DMS53 treated with DMSO at 0.1 percent for 48 hours (cell line): ENCODE measurements at regions not wholly inside any gene's neighbourhood (a gene's known extent, or its start where the extent isn't known, plus 50 kb on each side); places are given as distances from the start of the nearest gene placed in this dataset.
A peak's percentile ranks its signal among the peaks of the same experiment; 100 is the strongest.
"Not testable (repeated sequence)": the region's sequence is repeated elsewhere in the genome, so short reads cannot be mapped to it uniquely, and the experiment has no call there.

Experiments
- DNase-seq: peaks from one replicate; lab custom pipeline; 2025; ENCODE audit not compliant: unreplicated experiment; lab: John Stamatoyannopoulos, UW

DNA sequence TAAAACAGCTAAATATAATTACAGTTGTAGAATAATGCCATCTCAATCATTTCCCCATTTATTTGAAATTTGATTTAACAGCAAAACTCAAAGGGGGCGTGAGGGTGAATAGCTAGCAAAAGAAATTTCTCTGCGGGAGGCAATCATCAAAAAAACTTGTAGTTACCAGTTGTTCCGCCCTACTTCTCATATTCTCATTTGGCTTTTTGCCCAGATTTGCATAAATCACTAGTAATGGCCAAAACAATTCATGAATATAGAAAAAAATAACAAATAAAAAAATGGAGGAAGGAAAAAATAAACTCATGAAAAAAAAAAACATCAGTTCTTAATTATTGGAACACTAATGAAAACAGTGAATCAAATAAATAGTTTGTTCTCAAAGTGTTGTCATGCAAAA is 722.6 kb upstream of the KIF2B start:
- no peak for DNase-seq

GRCh38 chr17:53093391-53093790 is 729.3 kb upstream of the KIF2B start:
- no peak for DNase-seq

- DNase-seq, result no peak
Observed at GRCh38 chr17:53092072-53092471, 730.7 kb upstream of the KIF2B start.

GRCh38 chr17:53090770-53091169 is 732.0 kb upstream of the KIF2B start:
- DNase-seq, result no peak

- DNase-seq, result no peak
Observed at GRCh38 chr17:53088481-53088880, 734.2 kb upstream of the KIF2B start.

- DNase-seq, result no peak
Observed at GRCh38 chr17:53061446-53061845, 761.3 kb upstream of the KIF2B start.

DNA sequence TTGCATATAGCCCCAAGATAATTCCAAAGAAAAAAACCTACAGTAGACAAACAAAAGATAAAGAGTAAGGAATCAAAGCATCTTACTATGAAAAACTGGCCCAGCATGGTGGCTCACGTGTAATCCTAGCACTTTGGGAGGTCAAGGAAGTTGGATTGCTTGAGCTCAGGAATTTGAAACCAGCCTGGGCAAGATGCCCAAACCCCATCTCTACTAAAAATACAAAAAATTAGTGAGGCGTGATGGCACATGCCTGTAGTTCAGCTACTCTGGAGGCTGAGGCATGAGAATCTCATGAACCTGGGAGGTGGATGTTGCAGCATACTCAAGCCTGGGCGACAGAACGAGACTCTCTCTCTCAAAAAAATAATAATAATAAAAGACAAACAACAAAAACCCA is 764.7 kb upstream of the KIF2B start:
- no peak for DNase-seq

GRCh38 chr17:53046781-53047180 is 775.9 kb upstream of the KIF2B start:
- no peak for DNase-seq

GRCh38 chr17:53039981-53040380 is 782.7 kb upstream of the KIF2B start:
- DNase-seq, result no peak

DNA sequence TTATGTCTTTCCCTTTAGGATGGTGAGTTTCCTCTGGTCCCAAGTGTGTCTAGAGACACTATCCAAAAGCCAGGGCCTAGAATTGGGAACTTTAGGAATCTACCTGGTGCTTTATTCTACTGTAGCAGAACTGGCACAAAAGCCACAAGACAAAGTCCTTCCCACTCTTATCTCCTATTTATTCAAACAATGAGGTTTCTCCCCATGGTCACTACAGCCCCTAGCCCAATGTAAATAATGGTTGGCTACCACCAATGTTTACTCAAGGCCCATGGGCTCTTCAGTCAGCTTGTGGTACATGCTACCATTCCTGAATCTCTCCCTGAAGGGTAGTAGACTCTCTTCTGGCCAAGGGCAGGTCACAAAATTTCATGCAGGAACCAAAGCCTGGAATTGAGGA is 789.4 kb upstream of the KIF2B start:
- no peak for DNase-seq

- peak; percentile 92 for DNase-seq
Observed at GRCh38 chr17:53032861-53033271, 789.9 kb upstream of the KIF2B start.

DNA sequence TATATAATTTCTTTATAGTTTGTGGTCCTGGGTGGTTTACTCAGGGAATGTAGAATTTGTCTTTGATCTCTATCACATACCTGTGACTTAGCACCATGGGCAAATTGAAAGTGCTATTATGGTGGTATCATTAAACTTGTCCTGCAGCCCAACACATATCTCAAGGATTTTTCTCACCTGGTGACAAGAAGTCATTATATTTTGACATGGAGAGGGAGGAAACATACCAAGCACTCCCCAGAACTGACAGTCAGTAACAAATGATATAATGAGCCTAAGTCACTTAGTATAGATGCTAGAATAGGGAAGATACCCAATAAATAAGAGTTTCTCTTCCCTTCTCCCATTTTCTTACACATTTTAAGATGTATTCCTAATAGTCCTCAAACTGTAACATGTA is 805.5 kb upstream of the KIF2B start:
- no peak for DNase-seq

DNA sequence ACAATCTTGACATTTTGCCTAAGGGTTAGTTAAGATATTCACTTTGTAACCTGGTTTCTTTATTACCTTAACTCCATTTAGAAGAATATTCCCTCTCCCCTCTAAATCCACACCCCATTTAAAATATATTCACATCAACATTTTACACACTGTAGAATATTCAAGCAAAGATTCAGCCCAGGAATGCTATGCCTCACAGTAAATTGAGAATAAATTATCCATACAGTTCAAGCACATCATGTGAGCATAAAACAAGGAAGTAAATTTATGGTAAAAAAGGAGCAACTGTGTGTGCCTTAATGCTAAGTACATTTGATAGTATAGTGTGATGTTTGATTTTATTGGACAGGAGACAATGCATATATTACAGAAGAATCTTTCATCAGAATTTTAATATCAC is 806.6 kb upstream of the KIF2B start:
- no peak for DNase-seq

- DNase-seq, result no peak
Observed at GRCh38 chr17:53012364-53012763, 810.4 kb upstream of the KIF2B start.

DNA sequence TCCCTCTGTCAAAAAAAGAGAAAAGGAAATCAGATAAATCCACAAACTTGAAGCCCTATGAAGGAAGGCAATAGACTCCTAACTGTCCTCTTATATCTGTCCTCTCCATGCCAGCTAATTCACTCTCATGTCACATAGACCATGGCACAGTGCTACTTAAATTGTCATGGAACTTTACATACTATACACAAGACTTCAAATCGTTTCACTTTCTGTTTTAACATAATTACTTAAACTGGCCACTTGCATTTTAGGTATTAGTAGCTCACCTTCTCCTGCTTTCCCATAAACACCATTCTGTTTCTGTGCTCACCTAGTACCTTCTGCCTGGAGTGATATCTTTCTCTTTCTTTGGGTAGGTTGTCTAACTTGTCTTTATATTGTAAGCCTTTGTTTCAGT is 816.7 kb upstream of the KIF2B start:
- no peak for DNase-seq

DNA sequence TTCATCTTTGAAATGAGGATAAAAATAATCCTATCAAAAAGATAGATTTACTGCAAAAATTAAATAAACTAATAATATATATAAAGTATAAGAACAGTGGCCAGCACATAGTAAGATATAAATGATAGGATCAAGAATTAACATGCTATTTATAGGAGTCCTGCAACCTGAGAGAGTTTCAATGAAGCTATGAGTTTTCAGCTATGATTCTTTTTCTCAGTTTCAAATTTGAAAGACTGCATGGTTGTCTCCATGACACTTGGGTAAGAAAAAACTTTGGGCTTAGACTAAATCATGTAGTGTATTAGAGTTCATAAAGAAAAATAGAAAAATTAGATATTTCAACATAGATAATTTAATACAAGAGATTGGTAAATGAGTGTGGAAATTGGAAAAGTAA is 817.8 kb upstream of the KIF2B start:
- no peak for DNase-seq

DNA sequence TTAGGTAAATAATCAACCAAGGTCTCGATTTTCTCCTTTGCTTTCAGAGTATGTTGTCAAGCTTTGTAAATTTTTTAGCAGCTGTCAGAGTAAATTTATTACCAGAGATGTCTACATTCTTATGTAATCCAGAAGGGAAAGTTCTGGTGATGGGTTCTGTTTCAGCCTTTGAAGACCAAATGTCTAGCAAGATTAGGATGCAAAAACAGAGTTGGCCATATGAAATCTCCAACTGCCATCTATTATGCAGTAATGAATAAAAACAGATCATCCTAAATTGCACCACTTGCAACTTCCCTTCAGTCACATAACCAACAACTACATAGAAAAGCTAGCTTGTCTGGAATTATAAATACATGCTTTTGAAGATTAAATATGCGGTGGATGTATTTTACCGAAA is 826.8 kb upstream of the KIF2B start:
- no peak for DNase-seq

DNA sequence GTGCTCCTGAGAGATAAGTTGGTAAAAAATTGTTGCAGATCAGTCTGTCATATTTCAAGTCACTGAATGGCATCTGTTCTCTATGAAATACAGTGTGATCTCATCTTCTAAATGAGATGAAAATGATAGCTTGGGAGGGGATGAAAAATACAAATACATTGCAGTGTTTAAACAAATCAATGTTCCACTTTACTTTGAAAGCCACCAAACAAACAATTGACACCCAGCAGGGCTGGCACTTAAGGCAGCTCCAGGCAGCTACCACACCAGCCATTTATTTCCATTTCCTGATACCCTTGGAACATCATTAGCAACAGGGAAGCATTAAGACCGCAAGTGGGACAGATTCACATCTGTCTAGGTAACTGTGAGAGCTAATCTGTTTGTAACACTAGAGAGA is 827.6 kb upstream of the KIF2B start:
- peak; percentile 79 for DNase-seq

- no peak for DNase-seq
Observed at GRCh38 chr17:52986056-52986662, 827.6 kb upstream of the CA10 start.

- DNase-seq, result no peak
Observed at GRCh38 chr17:52982331-52982730, 823.8 kb upstream of the CA10 start.

DNA sequence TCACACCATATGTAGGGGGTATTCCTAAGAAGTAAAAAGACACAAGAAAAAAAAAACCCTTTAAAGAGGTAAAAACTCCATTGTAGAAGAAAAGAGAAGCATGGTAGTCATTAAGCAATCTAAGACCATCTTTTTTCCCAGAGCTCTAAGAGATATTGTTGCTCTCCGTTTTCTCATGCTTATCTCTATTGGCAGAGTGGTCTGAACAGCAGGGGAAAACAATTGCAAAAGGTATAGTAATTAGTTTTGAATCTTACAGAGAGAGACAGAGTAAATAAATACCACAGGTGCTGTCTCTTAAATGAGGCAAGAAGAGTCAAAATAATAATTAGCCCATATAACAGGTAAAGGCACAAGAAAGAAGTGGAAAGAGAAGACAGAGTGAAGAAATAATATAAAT is 821.4 kb upstream of the CA10 start:
- DNase-seq, result no peak

DNA sequence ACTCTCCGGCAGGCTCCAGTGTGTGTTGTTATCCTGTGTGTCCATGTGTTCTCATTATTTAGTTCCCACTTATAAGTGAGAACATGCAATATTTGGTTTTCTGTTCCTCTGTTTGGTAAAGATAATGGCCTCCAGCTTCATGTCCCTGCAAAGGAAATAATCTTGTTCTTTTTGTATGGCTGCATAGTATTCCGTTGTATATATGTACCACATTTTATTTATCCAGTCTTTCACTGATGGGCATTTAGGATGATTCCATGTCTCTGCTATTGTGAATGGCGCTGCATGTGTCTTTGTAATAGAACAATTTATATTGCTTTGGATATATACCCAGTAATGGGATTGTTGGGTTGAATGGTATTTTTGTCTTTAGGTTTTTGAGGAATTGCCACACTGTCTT is 807.3 kb upstream of the CA10 start:
- DNase-seq, result no peak

- DNase-seq, result not testable (repeated sequence)
Observed at GRCh38 chr17:52961751-52962150, 803.2 kb upstream of the CA10 start.

DNA sequence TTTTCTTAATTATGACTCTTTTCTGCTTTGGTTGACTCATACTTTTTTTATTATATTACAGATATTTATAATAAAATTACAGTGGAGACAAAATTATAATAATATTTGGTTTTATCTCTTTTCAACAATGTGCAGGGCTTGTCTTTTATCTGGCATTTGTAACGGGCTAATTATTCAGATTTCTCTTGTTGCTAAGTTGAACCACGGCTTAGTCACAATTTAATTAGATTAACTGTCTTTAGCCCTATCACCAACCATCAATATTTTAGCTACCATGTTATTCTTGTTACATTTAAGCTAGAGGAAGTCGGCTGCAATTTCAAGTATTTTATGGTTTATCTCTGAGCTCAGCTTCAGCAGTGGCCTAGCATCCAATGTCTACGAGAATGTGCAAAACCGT is 798.9 kb upstream of the CA10 start:
- DNase-seq, result no peak
